GM19023 (cell line): ENCODE measurements at regions not wholly inside any gene's neighbourhood (a gene's known extent, or its start where the extent isn't known, plus 50 kb on each side); places are given as distances from the start of the nearest gene placed in this dataset.
A peak's percentile ranks its signal among the peaks of the same experiment; 100 is the strongest.

Source experiments
- ATAC-seq: cut with Tn5 transposase; IDR thresholded peaks from one replicate; pipeline ENCODE4 v1.9.1; 2021; ENCODE audit warnings: mild to moderate bottlenecking, moderate library complexity; ENCODE audit not compliant: unreplicated experiment

GRCh38 chr3:153596401-153596800 is 434.4 kb downstream of the RAP2B start:
- no peak for ATAC-seq

DNA sequence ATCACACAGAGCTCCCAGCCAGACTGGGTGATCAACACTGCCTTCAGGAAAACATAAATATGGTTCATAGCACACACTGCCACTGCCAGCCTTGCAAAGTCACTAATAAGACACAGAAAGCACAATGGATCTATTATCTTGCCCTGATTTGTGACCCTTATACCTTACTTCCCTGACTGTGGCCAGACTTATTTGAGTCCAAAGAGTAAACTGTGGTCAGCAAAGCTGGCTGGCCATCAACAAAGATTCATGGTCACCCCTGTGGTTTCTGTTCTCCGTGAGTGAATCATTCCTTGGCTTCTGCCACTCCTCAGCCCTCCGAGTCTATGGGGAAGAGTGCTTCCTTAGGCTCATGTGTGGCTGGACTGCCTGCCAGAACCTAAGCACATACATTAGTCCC is 437.7 kb downstream of the RAP2B start:
- no peak for ATAC-seq

GRCh38 chr3:153600896-153601295 is 438.9 kb downstream of the RAP2B start:
- ATAC-seq = no peak

GRCh38 chr3:153601374-153601853 is 439.4 kb downstream of the RAP2B start:
- no peak for ATAC-seq

GRCh38 chr3:153602801-153603200 is 440.8 kb downstream of the RAP2B start:
- no peak for ATAC-seq

DNA sequence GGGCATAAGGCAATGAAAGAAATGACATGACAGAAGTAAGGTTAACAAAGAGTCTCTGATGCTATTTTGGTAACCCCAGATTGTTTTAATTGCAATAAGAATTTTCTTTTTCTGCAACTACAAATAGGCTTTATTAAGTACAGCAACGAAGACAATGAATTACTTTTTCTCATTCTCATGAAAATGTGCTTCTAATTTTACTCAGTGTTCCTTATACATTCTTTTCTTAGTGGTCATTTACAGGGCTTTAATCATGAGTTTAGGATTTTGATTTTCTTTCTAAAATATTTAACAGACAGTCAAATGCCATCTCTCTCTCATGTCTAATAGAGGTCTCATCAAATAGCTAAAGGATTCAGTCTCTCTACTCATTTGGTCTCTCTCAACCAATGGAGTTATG is 452.1 kb downstream of the RAP2B start:
- ATAC-seq = no peak

DNA sequence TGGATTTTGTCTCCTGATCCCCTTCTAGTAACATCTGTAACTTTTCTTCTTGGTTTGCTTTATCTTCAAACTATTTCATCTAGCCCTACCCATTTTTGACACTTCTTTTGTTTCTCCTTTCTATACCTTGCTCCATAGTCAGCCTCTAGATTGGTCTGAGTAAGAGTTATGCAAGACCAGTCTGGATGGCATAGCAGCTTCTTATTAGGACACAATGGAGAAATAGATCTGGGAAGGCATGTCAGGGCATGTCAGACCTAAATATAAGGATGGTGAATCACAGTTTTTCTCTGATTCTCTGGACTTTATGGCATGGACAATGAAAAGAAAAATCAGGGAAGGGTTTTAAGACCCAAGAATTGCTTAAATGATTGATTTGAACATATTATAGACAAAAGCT is 452.5 kb downstream of the RAP2B start:
- ATAC-seq = no peak

GRCh38 chr3:153615863-153616262 is 453.8 kb downstream of the RAP2B start:
- no peak for ATAC-seq

DNA sequence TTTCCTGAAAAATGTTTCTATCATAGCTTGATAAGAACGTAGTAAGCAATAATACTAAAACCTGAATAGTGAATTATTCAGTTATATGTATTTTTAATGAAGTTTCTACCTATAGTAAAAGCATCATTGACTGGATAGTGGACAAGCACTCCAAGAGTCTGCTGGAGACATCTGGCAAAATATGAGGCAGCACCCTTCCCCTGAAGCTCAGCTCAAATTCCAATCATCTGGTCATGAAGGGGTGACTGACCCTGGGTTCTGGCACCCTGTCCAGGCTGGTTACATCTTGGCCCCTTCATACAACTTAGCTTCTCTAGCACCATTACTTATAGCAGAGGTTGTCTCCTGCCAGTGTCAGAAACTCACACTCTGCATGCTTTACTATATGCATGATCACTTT is 455.4 kb downstream of the RAP2B start:
- no peak for ATAC-seq

DNA sequence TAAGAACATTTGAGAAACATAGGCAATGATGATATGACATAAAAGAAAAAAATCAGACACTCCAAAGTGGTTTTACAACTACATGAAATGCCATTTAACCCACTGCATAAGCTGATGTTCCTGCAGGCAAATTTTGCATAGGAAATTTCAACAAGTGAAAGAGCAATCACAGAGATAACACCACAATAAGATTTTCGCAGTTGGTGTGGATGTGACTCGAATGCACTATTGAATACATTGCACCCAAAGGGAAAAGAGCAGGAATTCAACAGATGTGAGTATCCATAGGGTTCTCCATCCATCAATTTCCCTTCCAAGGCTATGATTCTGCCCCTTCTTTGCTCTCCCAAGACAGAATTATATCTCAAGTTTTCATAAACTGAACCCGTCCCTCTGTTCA is 456.1 kb downstream of the RAP2B start:
- ATAC-seq = no peak

DNA sequence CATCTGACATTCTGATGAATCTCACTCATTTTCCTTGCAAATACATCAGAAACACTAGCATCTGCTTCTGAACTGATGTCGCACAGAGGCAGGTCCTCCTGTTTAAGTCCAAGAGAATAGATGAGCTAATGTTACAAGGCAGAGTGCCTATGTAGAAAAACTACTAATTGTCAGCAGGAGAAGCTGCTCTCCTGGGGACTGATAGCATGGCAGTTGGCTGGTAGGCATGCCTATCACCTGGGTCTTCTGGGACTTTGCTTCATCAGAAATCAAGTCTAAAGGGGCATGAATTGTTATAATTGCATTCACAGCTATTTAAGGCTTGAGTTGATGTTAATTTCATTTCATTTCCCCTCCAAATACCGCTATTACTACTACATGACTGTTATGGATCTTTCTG is 457.2 kb downstream of the RAP2B start:
- no peak for ATAC-seq

DNA sequence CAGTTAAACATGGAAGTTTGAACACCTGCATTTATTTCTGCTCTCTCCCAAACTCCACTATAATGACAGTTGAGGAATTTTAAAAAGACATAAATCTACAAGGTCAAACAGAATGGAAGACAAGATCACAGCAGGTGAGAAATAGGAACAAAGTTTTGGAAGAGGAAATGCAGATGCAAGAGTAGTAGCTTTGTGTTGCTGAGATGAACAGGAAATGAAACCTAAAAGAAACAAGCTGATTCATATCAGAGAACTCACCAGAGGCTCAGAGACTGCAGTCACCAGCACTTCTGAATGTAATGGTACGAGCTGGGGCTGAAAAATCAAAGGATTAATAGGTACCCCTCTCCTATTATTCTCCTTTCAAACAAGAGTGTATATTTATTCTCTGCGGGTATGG is 459.9 kb downstream of the RAP2B start:
- ATAC-seq = peak; percentile 97

GRCh38 chr3:153623834-153624233 is 461.8 kb downstream of the RAP2B start:
- ATAC-seq = no peak

- ATAC-seq = no peak
Measured at GRCh38 chr3:153624310-153625030, 462.4 kb downstream of the RAP2B start.

- no peak for ATAC-seq
Measured at GRCh38 chr3:153625506-153625905, 463.5 kb downstream of the RAP2B start.

DNA sequence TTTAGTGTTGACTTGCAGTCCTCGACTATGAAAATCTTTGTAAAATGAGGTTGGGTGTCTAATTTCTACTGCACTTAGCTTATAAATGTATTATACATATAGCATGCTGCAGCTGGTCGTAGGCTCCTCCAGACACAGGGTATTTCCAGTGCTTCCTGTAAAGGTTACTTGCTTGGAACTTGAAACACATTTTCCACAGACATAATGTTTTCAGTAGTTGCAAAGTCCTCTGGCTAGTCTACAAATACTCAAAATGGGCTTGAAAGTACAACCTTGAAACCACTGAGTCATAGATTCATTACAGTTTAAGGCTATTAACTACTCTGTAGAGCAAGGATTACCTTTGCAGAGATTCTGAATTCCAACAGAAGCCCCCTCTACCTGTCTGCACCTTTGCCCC is 464.1 kb downstream of the RAP2B start:
- ATAC-seq = no peak

DNA sequence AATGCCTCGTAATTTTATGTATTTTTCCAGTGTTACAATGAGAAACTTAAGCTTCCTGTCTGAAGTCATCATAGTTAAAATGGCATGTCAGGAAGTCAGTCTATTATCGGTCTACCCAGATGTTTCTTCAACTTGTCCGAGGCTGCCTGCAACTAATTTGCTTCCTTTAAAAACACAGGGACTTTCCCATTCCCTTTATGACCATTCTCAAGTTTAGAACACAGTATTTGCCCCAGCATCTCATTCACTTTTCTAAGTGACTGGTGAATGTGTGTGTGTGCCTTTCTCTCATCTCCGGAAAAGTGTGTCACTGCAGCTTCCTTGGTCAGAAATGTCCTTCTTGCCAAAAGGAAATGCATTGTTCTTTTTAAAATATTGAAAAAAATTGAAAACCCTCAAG is 466.6 kb downstream of the RAP2B start:
- ATAC-seq = no peak

- no peak for ATAC-seq
Measured at GRCh38 chr3:153629148-153629547, 467.1 kb downstream of the RAP2B start.

GRCh38 chr3:153631102-153631501 is 469.1 kb downstream of the RAP2B start:
- ATAC-seq = no peak

DNA sequence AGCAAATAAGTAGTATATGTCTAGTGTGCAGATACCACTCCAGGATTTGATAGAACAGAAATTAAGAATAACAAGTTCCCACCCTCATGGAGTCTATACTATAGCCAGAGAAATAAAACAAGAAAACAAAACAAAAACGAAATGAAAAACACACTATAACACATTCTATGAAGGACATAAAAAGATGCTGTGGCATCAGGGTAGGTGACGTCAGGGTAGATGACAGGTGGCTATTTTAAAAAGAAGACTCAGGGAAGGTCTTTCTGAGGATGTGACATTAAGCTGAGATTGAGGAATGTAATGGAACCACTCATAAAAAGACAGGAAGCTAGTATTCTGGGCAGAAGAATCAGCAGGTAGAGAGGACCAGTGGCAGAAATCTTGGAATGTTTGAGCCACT is 469.6 kb downstream of the RAP2B start:
- no peak for ATAC-seq

DNA sequence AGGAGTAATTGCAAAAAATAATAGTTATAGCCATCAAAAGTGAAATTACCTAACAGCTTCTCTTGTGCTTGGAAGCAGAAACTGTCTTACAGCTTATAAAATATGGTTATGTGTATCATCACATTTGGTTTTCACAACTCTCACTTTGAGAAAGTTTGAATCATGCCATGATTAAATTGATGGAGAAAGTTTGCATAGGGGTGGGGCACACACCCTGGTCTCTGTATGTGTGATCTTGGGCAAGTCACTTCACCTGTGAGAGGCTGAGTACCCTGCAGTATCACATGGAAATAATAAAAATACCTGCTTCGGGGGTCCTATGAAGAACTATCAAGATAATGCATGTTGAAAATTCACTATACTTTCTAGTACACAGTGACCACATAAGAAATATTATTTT is 471.4 kb downstream of the RAP2B start:
- no peak for ATAC-seq

DNA sequence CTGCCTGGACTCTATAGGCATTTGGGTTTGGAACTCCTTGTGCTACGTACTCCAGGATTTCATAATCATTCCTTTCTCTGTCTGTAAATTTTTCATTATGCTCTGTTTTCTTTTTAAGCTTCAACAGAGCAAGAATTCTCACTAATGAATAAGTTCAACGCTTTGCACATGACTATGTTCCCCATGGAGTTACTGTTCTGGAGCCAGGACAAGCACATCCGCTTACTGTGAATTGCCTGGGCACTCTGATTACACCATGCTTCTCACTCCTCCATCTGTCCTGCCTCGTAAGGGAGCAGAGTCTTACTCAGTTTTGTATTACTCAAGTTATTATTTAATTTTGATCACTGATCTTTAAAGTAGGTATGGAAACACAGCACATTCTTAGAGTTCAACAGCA is 472.7 kb downstream of the RAP2B start:
- no peak for ATAC-seq

- ATAC-seq = no peak
Measured at GRCh38 chr3:153639631-153640030, 477.6 kb downstream of the RAP2B start.
